H1 (cell line): ENCODE measurements at regions not wholly inside any gene's neighbourhood (a gene's known extent, or its start where the extent isn't known, plus 50 kb on each side); places are given as distances from the start of the nearest gene placed in this dataset.

Source experiments
- BACH1 ChIP-seq: IDR thresholded peaks from 2 replicates; pipeline ENCODE4 v1.6.1; 2012; ENCODE audit warnings: low read length, improper control_type of control experiment
- CREB1 ChIP-seq: IDR thresholded peaks from 2 replicates; pipeline ENCODE4 v1.6.1; 2012; ENCODE audit warnings: inconsistent platforms
- EP300 ChIP-seq, 2 experiments: IDR thresholded peaks; 1 replicate in 1 of 2; 2 replicates in 1 of 2; pipeline ENCODE4 v1.6.1; 2011 to 2012; ENCODE audit warnings: low read depth in 2 of 2, low read length in 2 of 2, mild to moderate bottlenecking in 2 of 2, borderline replicate concordance in 1 of 2, inconsistent platforms in 1 of 2, moderate library complexity in 1 of 2
- EZH2 ChIP-seq: fragments of 200-600 bp; sonication (generic); IDR thresholded peaks from 2 replicates; pipeline ENCODE4 v1.7.1; 2012; ENCODE audit warnings: low read depth, mild to moderate bottlenecking, moderate library complexity, low read length, inconsistent platforms; ENCODE audit not compliant: severe bottlenecking
- SRF ChIP-seq: IDR thresholded peaks from 2 replicates; pipeline ENCODE4 v1.6.1; 2011; ENCODE audit warnings: mild to moderate bottlenecking, low read depth, low read length, moderate library complexity
- TAF1 ChIP-seq: IDR thresholded peaks from 2 replicates; pipeline ENCODE4 v1.6.1; 2011; ENCODE audit warnings: mild to moderate bottlenecking, low read depth, low read length
- TF ChIP-seq, protein P1 (sequence below): IDR thresholded peaks from 2 replicates; pipeline ENCODE4 v1.6.1; 2011; ENCODE audit warnings: low read length, improper control_type of control experiment

DNA sequence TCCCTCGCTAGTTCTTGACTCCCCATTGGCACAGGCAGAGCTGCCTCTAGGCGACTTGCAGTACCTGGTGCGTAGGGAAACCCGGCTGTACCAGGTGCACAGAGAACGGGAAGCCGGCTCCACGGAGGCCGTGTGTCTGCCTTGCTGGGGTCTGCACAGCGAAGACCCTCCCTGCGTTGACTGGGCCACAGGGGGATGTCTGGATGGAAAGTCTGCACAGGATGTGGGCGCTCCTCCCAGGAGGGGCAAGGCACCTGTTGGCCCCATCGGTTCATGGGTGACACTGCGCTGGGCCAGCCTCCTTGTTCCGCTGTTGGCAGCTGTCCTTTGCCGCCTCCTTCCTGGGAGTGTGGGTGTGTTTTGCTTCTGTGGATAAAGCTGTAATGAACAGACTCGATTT lies 138.3 kb downstream of the TEX29 start (continued):
- TF ChIP-seq SRF (no peak), EP300 (IDR thresholded peaks at IDR 0.05; ENCODE audit: borderline replicate concordance in 1 of 2, low read depth in 2 of 2, low read length in 2 of 2) (no peak), CREB1 (no peak), BACH1 (no peak), EZH2 (no peak), TAF1 (no peak)
- TF ChIP-seq, protein P1, sequence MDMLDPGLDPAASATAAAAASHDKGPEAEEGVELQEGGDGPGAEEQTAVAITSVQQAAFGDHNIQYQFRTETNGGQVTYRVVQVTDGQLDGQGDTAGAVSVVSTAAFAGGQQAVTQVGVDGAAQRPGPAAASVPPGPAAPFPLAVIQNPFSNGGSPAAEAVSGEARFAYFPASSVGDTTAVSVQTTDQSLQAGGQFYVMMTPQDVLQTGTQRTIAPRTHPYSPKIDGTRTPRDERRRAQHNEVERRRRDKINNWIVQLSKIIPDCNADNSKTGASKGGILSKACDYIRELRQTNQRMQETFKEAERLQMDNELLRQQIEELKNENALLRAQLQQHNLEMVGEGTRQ: no peak
